ENCODE measurements at regions not wholly inside any gene's neighbourhood (a gene's known extent, or its start where the extent isn't known, plus 50 kb on each side); places are given as distances from the start of the nearest gene placed in this dataset.
"Not testable (repeated sequence)": the region's sequence is repeated elsewhere in the genome, so short reads cannot be mapped to it uniquely, and the experiment has no call there.

DNA sequence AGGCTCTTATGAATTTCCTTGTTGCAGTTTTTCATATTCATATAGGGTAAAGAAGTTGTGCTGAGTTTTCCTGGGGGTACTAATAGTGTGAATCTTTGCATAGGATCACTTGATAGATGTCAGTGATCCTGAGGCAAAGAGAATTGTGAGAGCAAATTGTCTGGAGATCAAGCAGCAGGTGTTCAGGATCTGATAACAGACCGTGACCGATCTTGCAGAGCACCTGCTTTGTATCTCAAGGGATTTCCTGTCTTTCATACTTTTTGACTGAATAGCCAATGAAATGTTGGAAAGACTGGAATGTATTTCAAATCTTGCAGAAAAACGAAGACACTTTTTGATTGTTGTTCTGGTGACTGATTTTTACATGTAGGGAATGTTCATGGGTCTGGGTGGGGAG, 914.5 kb downstream of the STIM2 start:
- no peak for DNase-seq (ENCODE audit: low spot score)
- intact Hi-C loops (cut with DNase I), result no loop called here

DNA sequence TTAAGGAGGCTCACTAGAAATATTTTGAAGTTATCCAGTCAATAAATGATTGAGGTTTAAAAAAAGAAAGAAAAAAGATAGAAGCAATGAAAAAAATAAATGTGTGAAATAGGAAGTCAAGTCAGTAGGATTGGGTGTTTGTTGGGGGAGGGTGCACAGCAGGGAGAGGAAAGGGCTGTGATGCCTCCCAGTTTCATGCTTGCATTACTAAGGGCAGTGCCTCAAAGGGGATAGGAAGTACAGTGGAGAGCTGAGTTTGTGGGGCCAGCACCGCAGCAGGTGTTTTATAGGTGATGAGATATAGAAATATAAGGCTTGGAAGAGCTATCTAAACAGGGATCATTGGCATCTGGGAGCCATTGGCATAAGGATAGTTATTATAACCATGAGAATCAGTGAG, 919.2 kb downstream of the STIM2 start:
- intact Hi-C loops (cut with DNase I), result no loop called here
- no peak for DNase-seq (ENCODE audit: low spot score)

- DNase-seq (ENCODE audit: low spot score), result no peak
- intact Hi-C loops (cut with DNase I), result no loop called here
Observed at GRCh38 chr4:27787195-27787594, 926.6 kb downstream of the STIM2 start.

DNA sequence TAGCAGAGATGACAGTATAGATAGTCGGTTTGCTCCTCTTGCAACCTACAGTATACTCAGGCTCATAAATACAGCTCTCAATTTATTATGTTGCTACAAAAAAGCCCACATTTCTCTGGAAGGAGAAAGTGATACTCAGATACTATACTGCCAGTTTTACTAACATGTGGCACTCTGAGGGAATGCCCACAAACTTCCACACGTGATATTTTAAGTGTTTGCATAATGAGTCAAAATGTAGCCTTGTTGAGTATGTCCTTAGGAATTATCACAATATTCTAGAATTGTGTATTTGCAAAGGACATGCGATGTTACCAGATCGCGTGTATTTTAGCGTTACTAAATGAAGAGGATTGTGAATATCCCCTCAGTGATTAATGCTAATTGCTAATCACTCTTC, 929.1 kb downstream of the STIM2 start:
- intact Hi-C loops (cut with DNase I), result no loop called here
- DNase-seq (ENCODE audit: low spot score), result no peak

GRCh38 chr4:27790911-27791310, 930.3 kb downstream of the STIM2 start:
- DNase-seq (ENCODE audit: low spot score), result no peak
- intact Hi-C loops (cut with DNase I), result no loop called here

- intact Hi-C loops (cut with DNase I), result no loop called here
- no peak for DNase-seq (ENCODE audit: low spot score)
Observed at GRCh38 chr4:27791640-27792039, 931.0 kb downstream of the STIM2 start.

DNA sequence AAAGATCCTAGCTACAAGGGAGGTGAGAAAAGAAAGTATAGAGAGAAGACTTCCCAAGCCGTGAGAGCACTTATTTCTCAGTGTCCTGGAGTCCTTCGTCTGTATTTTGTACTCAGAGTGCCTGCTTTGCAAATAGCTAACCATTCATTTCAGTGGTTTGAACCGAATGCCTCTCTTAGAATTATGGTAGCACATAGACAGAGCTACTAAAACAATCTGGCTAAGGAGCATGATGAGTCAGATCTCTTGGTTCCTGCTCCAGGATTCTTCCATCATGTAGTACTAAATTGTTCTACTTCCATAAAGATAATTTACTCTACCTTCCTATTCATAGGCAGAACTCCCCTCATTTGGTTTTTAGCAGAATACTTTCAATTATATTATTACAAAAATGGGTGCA, 946.6 kb downstream of the STIM2 start:
- intact Hi-C loops (cut with DNase I), result no loop called here
- no peak for DNase-seq (ENCODE audit: low spot score)

DNA sequence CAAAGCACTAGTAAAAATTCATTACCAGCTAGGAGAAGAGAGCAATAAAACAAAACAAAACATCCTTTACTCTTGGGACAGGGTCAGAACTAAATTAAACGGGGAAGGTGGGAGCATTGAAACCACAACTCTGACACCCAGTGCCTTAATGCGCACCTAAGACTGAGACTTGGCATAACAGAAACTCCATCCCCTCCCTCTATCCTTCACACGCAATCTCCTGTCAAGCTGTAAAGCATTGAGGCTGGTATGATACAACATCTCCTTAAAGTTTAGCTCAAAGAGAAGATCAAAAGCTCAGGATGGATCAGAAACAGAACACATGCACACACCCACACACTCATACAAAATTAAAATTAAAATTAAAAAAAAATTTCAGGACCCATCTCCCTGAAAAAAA, 951.3 kb downstream of the STIM2 start:
- intact Hi-C loops (cut with DNase I), result no loop called here
- DNase-seq (ENCODE audit: low spot score), result no peak

GRCh38 chr4:27813226-27813625, 952.6 kb downstream of the STIM2 start:
- DNase-seq (ENCODE audit: low spot score); intact Hi-C loops (cut with DNase I): not testable (repeated sequence)

DNA sequence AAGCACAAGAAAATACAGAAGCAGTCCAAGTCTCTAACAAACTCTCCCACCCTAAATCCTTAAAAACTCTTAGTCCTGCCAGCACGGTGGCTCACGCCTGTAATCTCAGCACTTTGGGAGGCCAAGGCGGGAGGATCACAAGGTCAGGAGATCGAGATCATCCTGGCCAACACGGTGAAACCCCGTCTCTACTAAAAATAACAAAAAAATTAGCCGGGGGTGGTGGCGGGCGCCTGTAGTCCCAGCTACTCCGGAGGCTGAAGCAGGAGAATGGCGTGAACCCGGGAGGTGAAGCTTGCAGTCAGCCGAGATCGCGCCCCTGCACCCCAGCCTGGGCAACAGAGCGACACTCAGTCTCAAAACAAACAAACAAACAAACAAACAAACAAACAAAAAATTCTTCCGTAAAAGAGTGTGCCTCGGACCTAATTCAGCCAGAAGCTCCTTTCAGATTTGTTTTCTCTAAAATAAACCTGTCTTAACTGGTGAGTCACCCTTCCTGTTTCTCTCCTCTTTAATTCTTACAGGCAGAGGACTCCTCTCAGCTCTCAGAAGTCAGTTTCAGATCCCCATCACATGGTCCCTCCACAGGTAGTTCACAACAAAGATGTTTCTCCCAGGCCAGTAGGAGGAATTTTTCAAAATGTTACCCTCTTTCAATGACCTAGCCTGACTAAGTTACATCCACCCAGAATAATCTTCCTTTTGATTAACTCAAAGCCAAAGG, 953.2 kb downstream of the STIM2 start:
- DNase-seq (ENCODE audit: low spot score); intact Hi-C loops (cut with DNase I): not testable (repeated sequence)

DNA sequence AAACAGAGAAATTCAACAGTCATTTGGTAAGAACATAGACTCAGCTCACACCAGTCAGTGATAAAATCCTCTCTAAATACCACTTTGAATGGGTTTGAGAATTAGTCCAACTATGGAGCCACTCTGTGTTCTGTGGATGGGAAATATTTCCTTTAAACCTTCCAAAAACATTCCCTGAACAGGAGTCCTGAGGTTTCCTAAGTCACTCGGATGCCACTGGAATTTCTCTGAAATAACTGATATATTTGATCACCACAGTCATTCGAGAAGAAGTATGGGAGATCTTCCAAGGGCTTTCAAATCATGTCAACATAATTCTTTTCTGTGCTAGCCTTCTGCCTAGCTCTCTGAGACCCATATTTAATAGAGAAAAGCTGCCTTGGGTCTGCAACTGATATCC, 958.6 kb downstream of the STIM2 start:
- intact Hi-C loops (cut with DNase I), result no loop called here
- DNase-seq (ENCODE audit: low spot score), result no peak

DNA sequence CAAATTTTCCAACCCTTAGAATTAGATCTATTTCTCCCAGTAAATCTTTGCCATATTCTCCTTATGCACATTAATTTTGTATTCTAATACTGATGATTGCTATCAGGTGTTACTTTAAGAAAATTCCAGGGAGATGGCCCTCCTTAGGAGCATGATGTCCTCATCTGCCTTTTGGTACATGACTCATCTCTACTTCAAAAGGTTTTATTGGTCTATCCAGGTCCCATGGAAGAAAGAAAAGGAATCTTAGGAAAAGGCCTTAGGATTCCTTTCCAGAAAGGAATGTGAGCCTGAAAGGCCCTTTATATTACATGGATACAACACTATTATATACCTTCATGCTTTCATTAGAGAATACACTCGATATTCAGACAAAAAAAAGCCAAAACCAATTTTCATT, 968.2 kb downstream of the STIM2 start:
- intact Hi-C loops (cut with DNase I), result no loop called here
- no peak for DNase-seq (ENCODE audit: low spot score)

DNA sequence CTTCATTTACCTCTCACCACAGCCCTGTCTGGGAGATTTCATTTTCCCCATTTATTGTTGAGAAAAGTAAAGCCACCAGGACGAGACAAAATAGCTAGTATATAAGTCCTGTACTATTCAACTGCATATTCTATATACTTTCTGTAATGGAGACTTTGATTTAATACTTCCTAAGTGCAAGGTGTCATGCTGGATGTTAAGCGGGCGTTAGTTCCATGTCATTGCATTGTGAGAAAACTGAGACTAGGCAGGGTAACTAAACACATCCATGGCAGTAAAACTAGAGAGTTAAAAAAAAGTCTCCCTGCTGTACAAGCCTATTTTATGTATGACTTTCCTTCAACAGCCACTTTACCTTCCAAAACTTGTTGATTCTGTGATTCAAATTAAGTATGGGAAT, 969.6 kb downstream of the STIM2 start:
- intact Hi-C loops (cut with DNase I), result no loop called here

GRCh38 chr4:27835851-27836250, 975.2 kb downstream of the STIM2 start:
- no peak for DNase-seq (ENCODE audit: low spot score)
- intact Hi-C loops (cut with DNase I), result no loop called here

More for the DNA sequence above, 969.6 kb downstream of the STIM2 start:
- no peak for DNase-seq (ENCODE audit: low spot score)

DNA sequence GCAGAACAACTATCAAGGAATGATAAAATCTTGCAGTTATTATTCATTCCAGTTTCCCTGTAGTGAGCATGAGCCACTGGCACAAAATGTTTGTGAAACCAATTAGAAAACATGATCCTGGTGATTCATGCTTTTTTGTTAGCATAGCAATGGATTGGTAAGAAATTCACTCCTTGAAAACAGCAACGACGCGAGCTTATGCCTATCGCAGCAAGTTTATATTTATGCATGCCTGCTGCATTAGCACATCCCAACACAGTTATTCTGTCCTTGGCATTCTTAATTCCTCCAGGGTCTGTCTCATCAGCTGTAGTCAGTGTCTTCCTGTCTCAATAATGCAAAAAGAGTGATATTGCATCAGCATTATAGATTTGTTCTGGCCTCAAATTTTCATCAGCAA, 975.9 kb downstream of the STIM2 start:
- intact Hi-C loops (cut with DNase I), result no loop called here
- DNase-seq (ENCODE audit: low spot score), result no peak

DNA sequence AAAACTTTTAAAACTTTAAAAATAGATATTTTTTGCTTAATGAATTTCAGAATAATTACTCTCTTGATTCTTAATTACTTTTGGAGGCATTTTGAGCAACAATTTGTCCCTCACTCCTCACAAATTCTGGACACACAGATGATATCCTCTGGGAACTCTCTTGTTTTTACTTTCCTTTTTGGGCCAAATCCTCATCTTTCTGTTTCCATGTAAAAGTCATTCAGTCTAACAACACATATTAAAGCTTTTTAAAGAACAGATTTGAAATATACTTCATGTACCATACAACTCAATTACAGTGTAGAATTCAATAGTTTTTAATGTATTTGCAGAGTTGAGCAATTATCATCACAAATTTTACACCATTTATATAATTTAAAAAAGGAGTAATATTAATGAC, 983.1 kb downstream of the STIM2 start:
- DNase-seq (ENCODE audit: low spot score), result no peak
- intact Hi-C loops (cut with DNase I), result no loop called here

GRCh38 chr4:27844376-27844775, 983.7 kb downstream of the STIM2 start:
- intact Hi-C loops (cut with DNase I), result no loop called here
- DNase-seq (ENCODE audit: low spot score), result no peak

DNA sequence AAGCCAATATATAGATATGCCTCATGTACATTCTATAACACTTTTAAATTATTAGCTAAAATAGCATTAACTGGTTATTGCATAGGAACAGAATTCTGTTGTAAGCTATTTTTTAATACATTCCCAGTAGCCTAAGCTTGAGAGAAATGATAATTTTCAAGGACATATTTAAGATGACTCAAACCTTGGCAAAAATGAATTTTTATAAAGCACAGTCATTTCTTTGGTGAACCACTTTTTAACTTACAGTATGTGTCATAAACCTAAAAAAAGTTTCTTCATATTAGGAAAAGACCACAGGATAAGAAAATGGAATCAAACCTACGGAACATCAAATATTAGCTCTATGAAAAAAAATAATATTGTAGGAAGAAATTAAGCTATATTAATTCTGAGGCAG, 986.3 kb downstream of the STIM2 start:
- DNase-seq (ENCODE audit: low spot score), result no peak
- intact Hi-C loops (cut with DNase I), result no loop called here

DNA sequence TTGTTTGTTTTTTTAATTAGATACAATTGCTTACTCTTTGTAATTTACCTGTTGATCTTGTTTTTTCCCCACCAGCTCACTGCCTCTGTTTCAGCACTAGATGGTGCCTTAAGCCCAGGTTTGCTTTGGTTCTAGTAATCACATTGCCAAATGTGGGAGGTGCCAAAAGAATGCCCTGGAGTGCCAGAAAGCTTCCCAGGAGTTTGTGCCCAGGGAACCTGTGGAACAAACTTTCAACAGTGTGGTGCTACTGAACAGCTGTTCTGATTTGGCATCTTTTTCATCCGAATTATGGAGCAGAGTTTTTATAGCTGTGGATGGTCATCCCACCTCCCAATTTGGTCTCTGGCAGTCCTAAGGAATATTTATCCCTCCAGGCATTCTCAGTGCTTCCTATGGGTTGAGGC, 1000.7 kb downstream of the STIM2 start:
- intact Hi-C loops (cut with DNase I), result no loop called here
- no peak for DNase-seq (ENCODE audit: low spot score)

GRCh38 chr4:27861802-27862201, 1001.2 kb downstream of the STIM2 start:
- DNase-seq (ENCODE audit: low spot score), result no peak
- intact Hi-C loops (cut with DNase I), result no loop called here

DNA sequence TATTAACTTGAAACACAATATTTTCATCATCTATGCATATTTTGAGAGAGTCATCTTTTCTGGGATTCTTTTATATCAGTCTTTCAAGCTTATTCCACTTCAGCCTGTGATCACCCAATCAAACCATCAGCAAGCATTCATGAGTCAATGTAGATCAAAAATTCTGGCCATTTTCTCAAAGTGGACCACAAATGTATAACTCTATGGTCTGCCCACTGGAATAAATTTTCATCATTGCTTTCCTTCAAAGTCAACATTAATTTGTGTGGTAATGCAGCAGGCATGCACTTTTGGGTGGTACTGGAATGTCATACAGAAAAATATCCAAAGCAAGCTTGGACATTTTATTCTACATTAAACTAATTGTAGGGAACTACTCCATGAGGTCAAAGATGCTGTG, 1013.0 kb downstream of the STIM2 start:
- intact Hi-C loops (cut with DNase I), result no loop called here
- DNase-seq (ENCODE audit: low spot score), result no peak

DNA sequence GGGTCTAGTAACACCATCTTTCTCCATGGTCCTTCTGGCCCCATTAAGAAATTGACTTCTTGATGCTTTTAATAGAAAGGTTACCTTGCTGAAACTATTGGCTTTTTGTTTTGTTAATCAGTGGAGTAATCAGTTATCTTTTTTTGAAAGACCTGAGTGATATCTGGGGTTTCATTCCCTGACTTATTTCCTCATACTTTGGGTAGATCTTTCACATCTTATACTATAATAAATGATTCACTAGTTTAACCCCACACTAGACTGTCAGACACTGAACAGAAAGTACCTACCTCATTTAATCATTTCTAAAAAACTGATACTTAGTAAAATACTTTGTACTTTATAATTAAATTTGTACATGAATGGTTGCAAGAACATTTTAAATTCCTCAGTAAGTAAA, 1021.1 kb downstream of the STIM2 start:
- DNase-seq (ENCODE audit: low spot score), result no peak

More for the DNA sequence above, 1021.1 kb downstream of the STIM2 start:
- intact Hi-C loops (cut with DNase I), result no loop called here
